T-helper 1 cell (primary cell): ENCODE measurements at regions not wholly inside any gene's neighbourhood (a gene's known extent, or its start where the extent isn't known, plus 50 kb on each side); places are given as distances from the start of the nearest gene placed in this dataset.

Experiments used
- DNase-seq, 5 donors: peaks; one replicate each; pipeline ENCODE4 v3.0.0-alpha.2; 2012 to 2020

DNA sequence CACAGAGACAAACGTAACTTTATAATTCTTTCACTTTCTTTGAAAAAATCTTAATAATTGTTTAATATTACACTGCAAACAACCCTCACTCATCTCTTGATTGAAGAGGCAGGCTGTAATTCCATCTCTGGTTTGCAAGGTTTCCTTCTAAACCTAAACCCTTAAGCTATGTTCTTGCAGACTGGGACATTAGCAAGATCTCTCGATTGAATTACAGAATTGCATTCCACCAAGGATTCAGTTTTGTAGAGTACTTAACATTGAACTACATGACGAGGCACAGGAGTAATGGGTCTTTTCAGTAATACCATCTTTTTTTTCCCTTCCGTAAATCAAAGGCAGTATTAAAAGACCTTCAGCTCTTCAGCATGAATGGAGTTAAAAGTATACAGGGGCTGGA is 111.6 kb upstream of the EEF1E1 start:
- DNase-seq: no peak

- no peak for DNase-seq
Measured at GRCh38 chr6:8212720-8213434, 110.5 kb upstream of the EEF1E1 start.

DNA sequence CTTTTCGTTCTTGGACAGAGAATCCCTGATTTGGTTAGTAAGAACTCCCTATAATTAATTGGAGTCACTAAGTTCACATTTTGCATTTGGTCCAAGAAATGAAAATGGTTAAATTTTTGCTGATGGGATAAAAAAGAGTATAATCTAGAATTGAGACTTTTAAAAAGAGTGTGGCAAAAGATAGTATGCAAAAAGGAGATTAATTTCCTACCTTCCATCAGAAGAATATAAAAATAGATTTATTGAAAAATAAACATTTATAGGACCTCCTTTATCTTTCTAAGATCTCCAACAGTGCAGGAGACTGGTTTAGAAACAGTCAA is 105.5 kb upstream of the EEF1E1 start:
- DNase-seq: no peak

DNA sequence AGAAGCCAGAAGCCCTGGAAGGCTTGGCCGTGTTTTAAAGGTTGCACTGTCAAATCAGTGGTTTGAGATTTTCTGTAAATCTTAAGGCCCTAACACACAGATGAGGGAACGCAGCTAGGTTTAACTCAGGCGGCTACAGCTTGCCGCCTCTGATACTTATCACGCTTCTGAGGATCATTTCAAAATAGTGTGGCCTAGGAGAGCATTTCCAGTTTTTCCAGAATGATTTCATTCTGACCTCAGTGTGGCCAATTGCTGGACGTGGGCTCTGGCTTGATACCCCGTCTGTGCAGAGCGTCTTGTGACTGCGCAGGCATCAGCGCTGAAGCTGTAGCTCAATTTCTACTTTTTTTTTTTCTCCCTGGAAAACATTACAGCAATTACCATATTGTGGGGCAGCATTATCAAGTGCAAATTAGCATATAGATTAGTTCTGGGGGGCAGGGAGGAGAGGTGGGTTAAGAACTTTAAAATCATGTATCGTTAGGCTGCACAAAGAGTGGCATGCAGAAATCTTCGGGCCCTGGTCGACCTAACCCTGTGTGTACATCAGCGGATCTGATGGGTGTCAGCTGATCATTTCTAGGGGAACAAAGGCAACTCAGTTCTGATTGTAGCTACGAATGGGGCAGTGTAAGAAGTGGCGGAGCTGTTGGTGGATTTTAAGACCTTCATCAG is 105.0 kb upstream of the EEF1E1 start:
- no peak for DNase-seq

DNA sequence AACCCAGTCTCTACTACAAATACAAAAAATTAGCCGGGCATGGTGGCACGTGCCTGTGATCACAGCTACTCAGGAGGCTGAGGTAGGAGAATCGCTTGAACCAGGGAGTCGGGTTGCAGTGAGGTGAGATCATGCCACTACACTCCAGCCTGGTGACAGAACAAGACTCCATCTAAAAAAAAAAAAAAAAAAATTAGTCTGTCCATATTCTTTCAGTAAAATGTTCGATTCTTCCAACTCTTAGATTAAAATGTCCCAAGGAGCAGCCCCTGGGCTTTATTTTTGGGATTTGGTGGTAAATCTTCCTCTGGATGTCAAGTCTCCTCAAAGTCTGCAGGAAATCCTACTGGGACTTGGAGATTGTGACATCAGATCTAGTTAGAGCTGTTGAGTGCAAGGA is 101.0 kb upstream of the EEF1E1 start:
- no peak for DNase-seq

GRCh38 chr6:8201679-8202078 is 99.3 kb upstream of the EEF1E1 start:
- no peak for DNase-seq

- no peak for DNase-seq
Measured at GRCh38 chr6:8200255-8200654, 97.9 kb upstream of the EEF1E1 start.

DNA sequence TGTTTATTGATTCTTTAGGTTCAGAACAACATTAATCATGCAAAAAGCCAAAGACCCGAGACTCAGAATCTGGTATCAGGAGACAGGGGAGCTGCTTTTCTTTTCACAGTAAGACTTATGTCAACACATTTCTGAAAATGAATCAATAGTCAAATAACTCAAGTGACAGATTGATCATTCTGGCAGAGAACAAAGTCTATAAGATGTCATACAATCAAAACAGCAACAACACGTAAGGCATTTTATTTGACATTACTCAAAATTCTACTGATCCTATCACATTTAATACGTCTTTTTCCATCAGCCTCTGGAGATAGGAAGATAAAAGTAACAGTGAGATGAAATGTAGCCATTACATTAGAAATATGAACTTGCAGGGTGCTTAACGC is 93.4 kb upstream of the EEF1E1 start:
- no peak for DNase-seq

GRCh38 chr6:8195040-8195713 is 92.8 kb upstream of the EEF1E1 start:
- no peak for DNase-seq

DNA sequence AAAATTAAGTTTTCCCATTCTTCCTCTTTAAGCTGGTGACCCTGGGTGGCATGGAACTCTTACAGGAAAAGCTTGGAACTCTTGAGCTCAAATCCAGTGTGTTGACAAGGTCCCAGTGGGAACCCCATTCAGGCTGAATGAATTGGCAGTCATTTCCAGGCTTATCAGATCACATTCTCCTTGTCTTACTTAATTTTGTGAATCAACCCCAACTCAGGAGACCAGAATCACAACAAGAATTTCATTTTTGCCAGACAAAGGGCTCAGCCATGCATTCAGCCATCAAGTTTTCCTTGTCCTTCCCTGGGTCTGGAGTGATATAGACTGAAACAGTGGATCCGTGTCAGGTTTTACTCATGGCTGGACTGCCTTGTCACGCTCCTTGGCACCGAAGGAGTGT is 92.1 kb upstream of the EEF1E1 start:
- DNase-seq: no peak

GRCh38 chr6:8193541-8193940 is 91.2 kb upstream of the EEF1E1 start:
- no peak for DNase-seq

GRCh38 chr6:8192597-8192996 is 90.2 kb upstream of the EEF1E1 start:
- no peak for DNase-seq

DNA sequence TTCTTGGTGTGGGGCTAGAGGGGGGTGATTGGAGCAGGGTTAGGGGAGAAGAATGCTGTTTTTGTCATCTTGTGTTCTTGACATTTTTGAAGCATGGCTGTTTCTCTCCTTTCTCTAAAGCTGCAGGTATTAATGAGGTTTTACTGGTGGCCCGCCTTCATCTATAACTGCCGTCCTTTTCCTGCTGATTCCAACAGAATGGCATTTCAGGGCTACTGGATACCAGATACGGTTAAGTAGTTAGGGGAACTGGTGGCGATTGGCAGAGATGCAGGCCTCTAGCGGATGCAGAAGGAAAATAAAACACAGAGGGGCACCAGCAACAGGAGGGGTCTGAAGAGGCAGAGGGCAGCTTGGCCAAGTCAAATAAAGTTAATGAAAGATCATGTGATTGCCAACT is 89.7 kb upstream of the EEF1E1 start:
- no peak for DNase-seq

- no peak for DNase-seq
Measured at GRCh38 chr6:8191629-8192028, 89.3 kb upstream of the EEF1E1 start.

GRCh38 chr6:8187209-8187608 is 84.9 kb upstream of the EEF1E1 start:
- DNase-seq: no peak

DNA sequence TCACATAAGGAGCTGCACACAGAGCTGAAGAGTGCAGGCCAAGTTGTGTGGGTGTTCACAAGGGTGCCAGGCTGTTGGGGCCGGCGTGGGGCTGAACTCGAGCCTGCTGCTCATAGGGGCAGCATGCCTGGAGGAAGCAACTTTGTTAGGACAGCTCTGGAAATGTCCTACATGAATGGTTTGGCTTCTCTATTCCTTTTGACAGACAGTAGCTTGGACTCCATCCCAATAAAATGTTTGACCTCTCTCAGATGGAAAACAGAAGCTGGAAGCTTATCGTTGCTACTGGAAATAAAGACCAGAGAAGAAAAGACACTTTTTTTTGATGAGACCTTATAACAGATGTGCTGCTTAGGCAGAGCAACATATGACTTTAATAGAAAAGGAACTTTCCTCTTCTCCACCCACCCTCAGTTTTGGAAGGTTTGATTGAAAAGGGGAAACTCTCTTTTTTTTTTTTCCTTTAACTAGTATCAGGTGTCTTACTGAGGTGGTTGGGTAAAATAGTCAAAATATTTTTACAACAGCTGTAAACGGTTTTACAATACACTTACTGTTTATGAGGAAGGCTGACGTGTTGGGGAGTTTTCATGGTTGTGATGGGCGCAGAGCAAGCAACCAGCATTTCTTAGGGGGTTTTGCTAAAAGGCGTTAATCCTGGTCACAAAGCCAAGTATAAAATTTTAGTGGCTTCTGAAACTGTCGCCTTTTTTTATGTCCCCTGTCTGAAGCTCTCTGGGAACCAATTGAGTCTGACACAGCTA is 80.7 kb upstream of the EEF1E1 start:
- DNase-seq: no peak

- no peak for DNase-seq
Measured at GRCh38 chr6:8181951-8182845, 79.8 kb upstream of the EEF1E1 start.

- no peak for DNase-seq
Measured at GRCh38 chr6:8181160-8181881, 79.0 kb upstream of the EEF1E1 start.

DNA sequence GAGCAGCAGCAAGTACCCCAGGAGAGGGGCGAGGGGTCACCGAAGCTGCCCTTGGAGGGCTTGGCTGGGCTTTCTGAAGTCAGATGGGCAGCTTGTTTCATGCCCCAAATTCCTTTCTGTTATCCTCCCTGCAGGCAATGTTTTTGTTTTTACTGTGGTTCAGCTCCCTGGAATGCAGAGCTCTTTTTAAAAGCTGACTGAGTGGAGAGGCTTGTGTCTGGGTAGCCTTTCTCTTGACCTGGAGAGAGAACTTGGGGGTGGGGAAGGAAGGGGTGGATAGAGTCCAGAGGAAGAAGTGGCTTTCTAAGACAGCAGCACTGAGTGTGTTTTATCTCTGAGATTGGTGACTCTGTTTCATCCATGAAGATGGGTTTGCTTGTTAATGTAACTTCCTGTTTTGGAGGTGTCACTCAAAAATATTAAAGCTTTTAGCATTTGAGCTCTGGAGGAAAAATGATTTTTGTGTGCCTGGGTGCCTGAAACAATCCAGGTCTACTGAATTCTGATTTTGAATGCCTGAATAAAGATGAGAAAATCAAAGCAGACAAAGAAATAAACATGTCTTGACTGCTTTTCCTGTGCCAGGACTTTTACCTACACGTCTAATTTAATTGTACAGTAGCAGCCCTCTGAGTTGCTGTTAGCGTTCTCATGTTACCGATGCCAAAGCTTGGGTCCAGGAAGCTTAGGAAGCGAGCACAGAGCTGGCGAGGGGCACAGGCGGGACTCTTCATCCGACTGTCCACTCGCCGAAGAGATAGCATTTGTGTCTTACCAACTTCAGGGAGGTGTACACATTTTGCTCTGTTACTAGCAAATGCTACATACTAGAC is 78.2 kb upstream of the EEF1E1 start:
- DNase-seq: no peak

DNA sequence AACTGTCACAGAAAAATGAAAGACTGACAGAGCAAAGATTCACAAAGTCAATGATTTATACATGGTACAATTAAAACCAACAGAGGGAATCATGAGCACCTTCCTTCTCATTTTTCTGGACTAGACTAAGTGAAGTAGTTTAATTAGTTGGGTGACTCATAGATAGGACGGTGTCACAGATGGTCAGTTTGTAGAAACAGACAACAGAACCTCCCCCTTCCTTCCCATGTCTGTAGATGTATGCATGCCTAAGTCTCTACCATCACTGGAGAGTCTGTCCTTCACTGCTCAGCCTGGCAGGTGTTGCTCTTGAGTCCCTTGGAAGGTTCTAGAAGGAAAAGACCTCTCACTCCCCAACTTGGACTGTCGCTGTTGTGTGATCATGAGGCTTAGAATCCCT is 75.4 kb upstream of the EEF1E1 start:
- DNase-seq: no peak
